Neural crest cell (in vitro differentiated cells): ENCODE measurements at regions not wholly inside any gene's neighbourhood (a gene's known extent, or its start where the extent isn't known, plus 50 kb on each side); places are given as distances from the start of the nearest gene placed in this dataset.

Experiments used
- DNase-seq: peaks from one replicate; pipeline ENCODE4 v3.0.0; 2021; ENCODE audit warnings: low read depth, mixed read lengths, low spot score
- H3K27ac Mint-ChIP-seq: one replicate; pipeline ENCODE4 v1.8.0; 2021; ENCODE audit warnings: mild to moderate bottlenecking, mixed read lengths; ENCODE audit not compliant: unreplicated experiment
- H3K27me3 Mint-ChIP-seq: 2 replicates; pipeline ENCODE4 v1.8.0; 2021; ENCODE audit warnings: low read depth, mild to moderate bottlenecking, mixed read lengths
- H3K36me3 Mint-ChIP-seq: 2 replicates; pipeline ENCODE4 v1.8.0; 2021; ENCODE audit warnings: low read depth, mild to moderate bottlenecking, mixed read lengths
- H3K4me1 Mint-ChIP-seq: 2 replicates; pipeline ENCODE4 v1.8.0; 2021; ENCODE audit warnings: mixed read lengths
- H3K4me3 Mint-ChIP-seq: one replicate; pipeline ENCODE4 v1.8.0; 2021; ENCODE audit warnings: mild to moderate bottlenecking, mixed read lengths
- H3K9me3 Mint-ChIP-seq: 2 replicates; pipeline ENCODE4 v1.8.0; 2021; ENCODE audit warnings: mixed read lengths
- TF ChIP-seq, protein P1 (sequence below): fragments of 200-600 bp; sonication (generic); conservative IDR thresholded peaks from 2 replicates; pipeline ENCODE4 v1.5.0; 2021; ENCODE audit warnings: antibody characterized with exemption, mild to moderate bottlenecking

GRCh38 chrX:69431420-69431819 lies 72.7 kb upstream of the NALF2 start:
- H3K4me1 Mint-ChIP-seq: peaks cover 21% of the 10 kb centered on the region
- no peak overlapping the region for H3K27ac Mint-ChIP-seq
- H3K36me3 Mint-ChIP-seq: no peaks in the 10 kb centered on the region
- peaks cover 6% of the 10 kb centered on the region for H3K9me3 Mint-ChIP-seq
- H3K4me3 Mint-ChIP-seq: no peak overlapping the region
- peaks cover 9% of the 10 kb centered on the region for H3K27me3 Mint-ChIP-seq
- DNase-seq: no peak
- TF ChIP-seq, protein P1, sequence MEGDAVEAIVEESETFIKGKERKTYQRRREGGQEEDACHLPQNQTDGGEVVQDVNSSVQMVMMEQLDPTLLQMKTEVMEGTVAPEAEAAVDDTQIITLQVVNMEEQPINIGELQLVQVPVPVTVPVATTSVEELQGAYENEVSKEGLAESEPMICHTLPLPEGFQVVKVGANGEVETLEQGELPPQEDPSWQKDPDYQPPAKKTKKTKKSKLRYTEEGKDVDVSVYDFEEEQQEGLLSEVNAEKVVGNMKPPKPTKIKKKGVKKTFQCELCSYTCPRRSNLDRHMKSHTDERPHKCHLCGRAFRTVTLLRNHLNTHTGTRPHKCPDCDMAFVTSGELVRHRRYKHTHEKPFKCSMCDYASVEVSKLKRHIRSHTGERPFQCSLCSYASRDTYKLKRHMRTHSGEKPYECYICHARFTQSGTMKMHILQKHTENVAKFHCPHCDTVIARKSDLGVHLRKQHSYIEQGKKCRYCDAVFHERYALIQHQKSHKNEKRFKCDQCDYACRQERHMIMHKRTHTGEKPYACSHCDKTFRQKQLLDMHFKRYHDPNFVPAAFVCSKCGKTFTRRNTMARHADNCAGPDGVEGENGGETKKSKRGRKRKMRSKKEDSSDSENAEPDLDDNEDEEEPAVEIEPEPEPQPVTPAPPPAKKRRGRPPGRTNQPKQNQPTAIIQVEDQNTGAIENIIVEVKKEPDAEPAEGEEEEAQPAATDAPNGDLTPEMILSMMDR: no peak

GRCh38 chrX:69430785-69431184 lies 73.3 kb upstream of the NALF2 start:
- TF ChIP-seq, protein P1: no peak
- Mint-ChIP-seq H3K9me3 (peaks cover 6% of the 10 kb centered on the region), H3K4me3 (no peak overlapping the region), H3K36me3 (no peaks in the 10 kb centered on the region), H3K27me3 (peaks cover 11% of the 10 kb centered on the region), H3K4me1 (peaks cover 21% of the 10 kb centered on the region), H3K27ac (no peak overlapping the region)
- DNase-seq: no peak

DNA sequence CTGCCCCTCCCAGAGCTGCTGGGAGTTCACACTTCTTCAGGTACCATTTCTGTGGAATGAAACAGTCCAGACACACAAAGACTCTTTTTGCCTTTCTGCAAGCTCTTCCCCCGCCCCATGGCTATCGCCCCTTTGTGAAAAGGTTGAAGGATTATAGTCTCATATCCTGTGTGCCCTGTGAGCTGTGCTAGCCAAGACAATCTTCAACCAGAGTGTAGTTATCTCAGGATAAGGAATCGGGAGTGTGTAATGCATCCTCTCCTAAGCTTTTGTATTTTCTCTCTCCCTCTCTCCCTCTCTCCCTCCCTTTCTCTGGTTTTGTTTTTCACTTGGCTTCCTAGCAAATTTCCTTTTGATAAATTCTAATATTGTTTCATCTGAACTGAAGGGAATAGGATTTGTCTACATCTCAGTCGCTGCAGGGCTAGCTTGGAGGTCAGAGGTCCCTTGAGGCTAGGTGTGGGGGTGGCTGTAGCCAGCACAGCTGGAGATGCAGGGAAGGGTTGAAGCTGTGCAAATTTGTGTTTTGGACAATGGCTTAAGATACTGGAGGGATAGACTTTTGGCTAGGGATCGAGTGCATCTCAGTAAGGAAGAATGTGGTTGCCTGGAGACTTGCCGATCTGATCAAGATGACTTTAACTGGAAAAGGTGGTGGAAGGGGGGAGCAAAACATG lies 74.6 kb upstream of the NALF2 start:
- Mint-ChIP-seq H3K27me3 (peaks cover 11% of the 10 kb centered on the region), H3K9me3 (peaks cover 6% of the 10 kb centered on the region), H3K36me3 (no peaks in the 10 kb centered on the region), H3K4me3 (no peak overlapping the region), H3K4me1 (peaks cover 21% of the 10 kb centered on the region), H3K27ac (no peak overlapping the region)
- DNase-seq: no peak
- TF ChIP-seq, protein P1: no peak

GRCh38 chrX:69428216-69428615 lies 75.9 kb upstream of the NALF2 start:
- Mint-ChIP-seq H3K27ac (no peak overlapping the region), H3K9me3 (peaks cover 6% of the 10 kb centered on the region), H3K36me3 (no peaks in the 10 kb centered on the region), H3K4me1 (peaks cover 21% of the 10 kb centered on the region), H3K4me3 (no peak overlapping the region), H3K27me3 (peaks cover 11% of the 10 kb centered on the region)
- TF ChIP-seq, protein P1: no peak
- DNase-seq: no peak

- Mint-ChIP-seq H3K36me3 (no peaks in the 10 kb centered on the region), H3K27me3 (peaks cover 11% of the 10 kb centered on the region)
Measured at GRCh38 chrX:69424910-69425309, 79.2 kb upstream of the NALF2 start.

More at GRCh38 chrX:69424910-69425309, 79.2 kb upstream of the NALF2 start:
- no peak overlapping the region for H3K27ac Mint-ChIP-seq
- TF ChIP-seq, protein P1: no peak
- no peak overlapping the region for H3K4me3 Mint-ChIP-seq
- no peak for DNase-seq
- peaks cover 12% of the 10 kb centered on the region for H3K4me1 Mint-ChIP-seq
- H3K9me3 Mint-ChIP-seq: no peaks in the 10 kb centered on the region
